HT1080 (cell line): ENCODE measurements at regions not wholly inside any gene's neighbourhood (a gene's known extent, or its start where the extent isn't known, plus 50 kb on each side); places are given as distances from the start of the nearest gene placed in this dataset.
"Not testable (repeated sequence)": the region's sequence is repeated elsewhere in the genome, so short reads cannot be mapped to it uniquely, and the experiment has no call there.

Source experiments
- DNase-seq: peaks from one replicate; pipeline ENCODE4 v3.0.0-alpha.2; 2015; ENCODE audit warnings: low read depth

- DNase-seq, result not testable (repeated sequence)
Observed at GRCh38 chr14:105708251-105709134, 182.1 kb downstream of the TMEM121 start.

GRCh38 chr14:105709281-105710118, 183.1 kb downstream of the TMEM121 start:
- no peak for DNase-seq

- DNase-seq, result no peak
Observed at GRCh38 chr14:105710119-105711043, 184.0 kb downstream of the TMEM121 start.

- no peak for DNase-seq
Observed at GRCh38 chr14:105711044-105711620, 184.7 kb downstream of the TMEM121 start.

DNA sequence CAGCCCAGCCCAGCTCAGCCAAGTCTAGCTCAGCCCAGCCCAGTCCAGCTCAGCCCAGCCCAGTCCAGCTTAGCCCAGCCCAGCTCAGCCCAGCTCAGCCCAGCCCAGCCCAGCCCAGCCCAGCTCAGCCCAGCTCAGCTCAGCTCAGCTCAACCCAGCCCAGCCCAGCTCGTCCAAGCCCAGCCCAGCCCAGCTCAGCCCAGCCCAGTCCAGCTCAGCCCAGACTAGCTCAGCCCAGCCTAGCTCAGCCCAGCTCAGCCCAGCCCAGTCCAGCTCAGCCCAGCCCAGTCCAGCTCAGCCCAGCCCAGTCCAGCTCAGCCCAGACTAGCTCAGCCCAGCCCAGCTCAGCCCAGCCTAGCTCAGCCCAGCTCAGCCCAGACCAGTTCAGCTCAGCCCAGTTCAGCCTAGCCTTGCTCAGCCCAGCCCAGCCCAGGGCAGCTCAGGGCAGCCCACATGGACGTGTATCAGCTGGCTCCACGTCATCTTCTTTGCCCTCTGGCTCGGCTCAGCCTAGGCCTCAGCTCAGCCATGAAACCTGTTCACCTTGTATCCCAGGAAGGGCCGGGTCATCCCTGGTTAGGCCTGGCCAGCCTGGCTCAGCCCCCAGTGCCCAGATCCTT, 185.6 kb downstream of the TMEM121 start:
- no peak for DNase-seq

DNA sequence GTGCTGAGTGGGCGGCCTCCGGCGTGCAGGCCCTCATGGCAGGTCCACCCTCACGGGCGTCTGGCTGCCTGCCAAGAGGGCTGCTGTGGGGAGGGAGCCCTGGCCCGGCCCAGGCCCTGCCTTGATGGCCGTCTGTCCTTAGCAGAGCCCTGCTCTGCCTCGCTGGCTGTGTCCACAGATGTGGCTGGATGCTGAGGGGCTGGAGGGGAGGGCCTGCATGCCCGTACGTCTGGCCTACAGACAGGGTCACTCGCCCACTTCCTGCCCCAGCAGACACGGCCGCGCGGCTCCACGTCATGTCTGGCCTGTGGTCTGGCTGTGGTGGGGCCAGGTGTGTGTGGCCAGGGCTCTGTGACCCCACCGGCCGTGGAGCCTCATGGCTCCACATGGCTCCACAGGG, 186.3 kb downstream of the TMEM121 start:
- DNase-seq, result not testable (repeated sequence)

DNA sequence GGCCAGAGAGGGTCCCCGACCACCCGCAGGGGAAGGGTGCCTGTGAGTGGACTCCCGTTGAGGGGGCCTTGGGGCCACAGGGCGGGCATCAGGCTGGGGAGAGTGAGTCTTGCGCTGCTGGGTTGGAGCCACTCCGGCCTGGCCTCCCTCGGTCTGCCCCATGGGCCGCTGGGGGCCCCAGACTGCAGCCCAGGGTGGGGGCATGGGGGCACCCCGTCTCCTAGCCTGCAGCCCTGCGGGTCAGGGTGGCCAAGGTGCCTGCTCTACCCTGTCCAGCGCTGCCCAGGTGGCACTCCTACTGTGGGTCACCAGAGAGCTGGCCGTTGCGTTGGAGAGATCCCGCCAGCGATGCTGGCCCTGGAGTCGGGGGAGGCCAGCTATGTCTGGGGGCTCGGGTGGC, 186.8 kb downstream of the TMEM121 start:
- not testable (repeated sequence) for DNase-seq

DNA sequence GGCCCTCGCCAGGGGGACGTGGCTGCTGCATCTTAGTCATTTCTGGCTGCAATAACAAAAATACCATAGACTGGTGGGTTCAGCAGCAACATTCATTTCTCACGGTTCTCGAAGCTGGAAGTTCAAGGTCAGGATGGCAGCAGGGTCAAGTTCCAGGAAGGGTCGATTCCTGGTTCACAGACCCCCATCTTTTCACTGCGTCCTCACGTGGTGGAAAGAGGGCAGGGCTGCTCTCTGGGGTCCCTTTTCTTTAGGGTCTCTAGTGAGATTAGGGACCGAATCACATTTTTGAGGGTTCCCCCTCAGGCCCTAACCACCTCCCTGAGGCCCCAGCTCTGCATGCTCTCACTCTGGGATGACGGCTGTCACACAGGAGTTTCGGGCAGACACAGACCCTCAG, 187.5 kb downstream of the TMEM121 start:
- DNase-seq, result not testable (repeated sequence)

- DNase-seq, result not testable (repeated sequence)
Observed at GRCh38 chr14:105718787-105719186, 192.4 kb downstream of the TMEM121 start.

GRCh38 chr14:105720106-105720505, 193.7 kb downstream of the TMEM121 start:
- DNase-seq, result not testable (repeated sequence)

DNA sequence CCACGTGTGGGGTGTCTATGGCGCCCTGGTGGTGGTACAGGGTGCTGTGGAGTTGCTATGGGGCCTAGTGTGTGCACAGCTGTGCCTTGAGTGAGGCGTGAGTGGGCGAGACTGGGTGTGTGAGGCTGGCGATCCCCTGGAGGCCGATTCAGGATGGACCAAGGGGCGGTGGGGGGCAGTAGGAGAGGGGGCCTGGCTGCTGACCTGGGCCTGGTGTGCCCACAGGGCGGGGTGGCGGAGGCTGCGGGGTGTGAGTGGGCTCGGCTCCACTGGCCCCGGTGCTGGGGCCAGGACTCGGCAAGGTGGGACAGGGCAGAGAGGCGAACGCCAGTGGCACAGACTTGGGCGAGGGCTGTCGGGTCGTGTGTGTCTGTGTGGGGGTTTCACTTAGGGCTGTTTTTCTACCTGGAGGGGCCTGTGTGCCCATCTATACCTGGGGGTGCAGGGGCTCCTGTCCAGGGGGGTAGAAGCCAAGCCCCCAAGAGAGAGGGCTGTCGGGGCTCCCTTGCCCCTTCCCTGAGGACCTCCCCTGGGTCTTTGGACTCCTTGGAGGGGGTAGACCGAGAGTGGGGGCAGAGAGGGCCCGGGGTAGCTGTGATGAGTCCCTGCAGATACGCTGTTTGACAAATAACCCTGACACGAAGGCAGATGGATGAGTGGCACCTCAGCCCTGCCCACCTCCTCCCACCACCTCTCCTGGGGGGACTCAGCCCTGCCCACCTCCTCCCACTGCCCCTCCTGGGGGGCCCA, 194.6 kb downstream of the TMEM121 start:
- DNase-seq, result not testable (repeated sequence)

DNA sequence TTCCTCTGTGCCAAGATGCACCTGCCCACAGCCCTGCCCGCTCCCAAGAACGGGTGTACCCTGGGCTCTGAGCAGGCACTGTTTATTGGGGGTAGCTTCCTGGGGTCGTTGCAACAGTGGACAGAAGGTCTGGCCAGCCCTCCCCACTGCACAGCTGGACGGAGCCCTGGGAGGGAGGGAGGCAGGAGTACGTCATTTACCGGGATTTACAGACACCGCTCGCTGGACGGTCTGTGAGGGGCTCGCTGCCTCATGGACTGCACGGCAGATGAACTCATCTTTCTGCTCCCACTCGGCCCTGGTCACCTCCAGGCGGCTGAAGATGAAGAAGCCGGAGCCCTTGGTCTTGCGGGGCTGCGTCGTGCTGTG, 195.2 kb downstream of the TMEM121 start:
- not testable (repeated sequence) for DNase-seq

- DNase-seq, result not testable (repeated sequence)
Observed at GRCh38 chr14:105721996-105722709, 195.8 kb downstream of the TMEM121 start.

GRCh38 chr14:105723271-105723670, 196.9 kb downstream of the TMEM121 start:
- DNase-seq, result not testable (repeated sequence)

GRCh38 chr14:105723776-105724175, 197.4 kb downstream of the TMEM121 start:
- not testable (repeated sequence) for DNase-seq

GRCh38 chr14:105729825-105730368, 203.5 kb downstream of the TMEM121 start:
- DNase-seq, result not testable (repeated sequence)

DNA sequence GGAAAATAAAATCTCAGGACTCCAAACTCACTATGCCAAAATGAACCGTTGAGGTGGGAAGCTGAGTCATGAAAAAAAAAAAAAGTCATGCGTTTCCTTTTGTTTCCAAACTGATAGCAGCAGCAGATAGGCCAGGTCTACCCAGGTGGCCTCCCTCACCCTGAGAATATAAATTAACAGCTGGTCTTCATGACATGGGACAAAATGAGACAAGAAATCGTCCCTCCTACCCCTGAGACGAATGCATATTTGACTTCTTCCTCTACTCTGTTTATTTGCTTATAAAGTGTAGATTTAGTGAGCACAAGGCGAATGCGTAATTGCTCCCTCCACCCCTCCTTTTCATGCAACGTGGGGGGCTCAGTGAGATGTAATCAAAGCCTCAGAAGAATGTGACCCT, 204.3 kb downstream of the TMEM121 start:
- DNase-seq, result not testable (repeated sequence)

DNA sequence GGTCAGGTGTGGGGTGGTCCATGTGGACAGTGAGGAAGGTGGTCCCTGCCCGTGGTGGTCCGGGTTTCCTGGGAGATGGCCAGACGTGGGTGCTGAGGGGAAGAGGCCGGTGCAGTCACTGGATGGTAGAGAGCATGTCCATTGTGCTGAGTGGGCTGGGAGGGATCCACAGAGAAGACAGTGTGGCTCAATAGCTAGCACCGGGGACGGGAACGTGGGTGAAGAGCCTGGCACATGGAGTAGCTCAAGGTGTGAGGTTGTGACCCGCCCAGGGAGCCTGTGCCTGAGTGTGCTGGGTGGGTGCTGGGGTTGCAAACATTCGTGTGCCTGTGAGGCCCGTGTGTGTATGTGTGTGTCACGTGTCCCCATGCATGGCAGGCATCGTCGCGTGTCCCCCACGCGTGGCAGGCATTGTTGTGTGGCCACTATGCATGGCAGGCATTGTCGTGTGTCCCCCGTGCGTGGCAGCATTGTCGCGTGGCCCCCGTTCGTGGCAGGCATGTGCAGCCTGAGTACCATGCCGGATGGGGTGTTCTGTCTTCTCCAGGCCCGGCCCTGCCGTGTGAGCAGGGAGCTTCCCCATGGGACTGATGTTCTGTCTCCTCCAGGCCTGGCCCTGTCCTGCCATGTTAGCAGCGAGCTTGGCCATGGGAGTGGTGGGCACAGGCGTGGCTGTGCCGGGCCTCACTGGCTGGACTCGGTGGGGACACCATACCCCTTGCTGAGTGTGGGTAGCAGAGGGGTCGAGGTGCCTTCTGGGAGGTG, 205.0 kb downstream of the TMEM121 start:
- DNase-seq, result not testable (repeated sequence)
